ENCODE measurements at regions not wholly inside any gene's neighbourhood (a gene's known extent, or its start where the extent isn't known, plus 50 kb on each side); places are given as distances from the start of the nearest gene placed in this dataset.

DNA sequence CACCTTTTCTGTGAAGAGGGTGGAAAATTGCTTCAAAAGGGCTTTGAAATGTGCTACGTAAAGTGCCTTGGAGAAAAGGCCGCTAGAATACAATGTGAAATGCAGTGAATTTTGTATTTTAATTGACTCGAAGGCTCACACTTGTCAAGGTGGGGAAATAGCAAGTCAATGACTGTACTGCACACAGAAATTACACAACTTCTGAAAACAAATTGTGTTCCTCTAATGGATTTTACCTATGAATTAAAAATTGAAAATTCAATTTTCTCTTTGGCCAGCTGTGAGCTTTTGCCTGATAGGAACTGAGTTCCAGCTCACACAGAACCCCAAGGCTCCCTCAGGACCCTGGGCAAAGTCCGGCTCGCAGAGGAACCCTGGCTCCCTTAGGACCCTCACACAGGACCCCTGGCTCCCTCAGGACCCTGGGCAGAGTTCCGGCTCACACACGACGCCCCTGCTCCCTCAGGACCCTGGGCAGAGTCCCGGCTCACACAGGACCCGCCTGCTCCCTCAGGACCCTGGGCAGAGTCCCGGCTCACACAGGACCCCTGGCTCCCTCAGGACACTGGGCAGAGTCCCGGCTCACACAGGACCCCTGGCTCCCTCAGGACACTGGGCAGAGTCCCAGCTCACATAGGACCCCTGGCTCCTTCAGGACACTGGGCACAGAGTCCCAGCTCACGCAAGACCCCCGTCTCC lies 324.9 kb downstream of the UQCRFS1 start:
- Histone ChIP-seq H3K36me3 (ENCODE audit: control insufficient read depth in 3 of 3, insufficient read depth in 3 of 3, low read length in 3 of 3) (no peaks in the 10 kb centered on the region), H3K4me1 (ENCODE audit: control insufficient read depth in 3 of 3, insufficient read depth in 3 of 3, low read length in 3 of 3) (peaks cover 7 to 10% (median 10%) of the 10 kb centered on the region in 3 donors), H3K27me3 (ENCODE audit: control insufficient read depth in 3 of 3, insufficient read depth in 3 of 3, low read length in 3 of 3) (peaks cover 0 to 4% (median 0%) of the 10 kb centered on the region in 3 donors), H3K27ac (ENCODE audit: low read depth, low read length) (no peak overlapping the region), H3K4me3 (ENCODE audit: low read length in 3 of 3) (no peak overlapping the region), H3K9me3 (ENCODE audit: control insufficient read depth in 3 of 3, low read length in 3 of 3) (no peaks in the 10 kb centered on the region), H3K9ac (ENCODE audit: low read depth in 1 of 3, low read length in 3 of 3) (no peak overlapping the region)

DNA sequence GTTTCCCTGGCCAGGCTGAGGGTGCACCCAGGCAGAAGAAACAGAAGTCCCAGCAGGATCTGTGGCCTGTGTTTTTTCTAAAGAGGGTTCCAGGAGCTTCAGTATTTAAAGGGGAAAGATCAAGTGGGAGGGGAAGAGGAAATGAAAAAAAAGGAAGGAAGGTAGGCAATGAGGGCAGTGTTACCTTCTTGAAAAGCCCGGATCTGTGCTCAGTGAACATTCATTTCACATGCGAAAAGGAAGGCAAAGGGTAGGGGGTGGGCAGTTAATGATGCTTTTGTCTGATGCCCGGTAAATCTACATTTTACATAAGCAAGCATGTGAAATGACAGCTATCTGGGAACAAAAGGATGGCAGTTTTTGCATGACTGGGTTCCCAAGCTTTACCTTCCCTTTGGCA lies 326.2 kb downstream of the UQCRFS1 start:
- Histone ChIP-seq H3K27me3 (ENCODE audit: control insufficient read depth in 3 of 3, insufficient read depth in 3 of 3, low read length in 3 of 3) (peaks cover 0 to 4% (median 0%) of the 10 kb centered on the region in 3 donors), H3K9me3 (ENCODE audit: control insufficient read depth in 3 of 3, low read length in 3 of 3) (no peaks in the 10 kb centered on the region), H3K36me3 (ENCODE audit: control insufficient read depth in 3 of 3, insufficient read depth in 3 of 3, low read length in 3 of 3) (no peaks in the 10 kb centered on the region), H3K4me3 (ENCODE audit: low read length in 3 of 3) (no peak overlapping the region), H3K4me1 (ENCODE audit: control insufficient read depth in 3 of 3, insufficient read depth in 3 of 3, low read length in 3 of 3) (peaks cover 13 to 19% (median 14%) of the 10 kb centered on the region in 3 donors), H3K27ac (ENCODE audit: low read depth, low read length) (no peak overlapping the region), H3K9ac (ENCODE audit: low read depth in 1 of 3, low read length in 3 of 3) (no peak overlapping the region)

DNA sequence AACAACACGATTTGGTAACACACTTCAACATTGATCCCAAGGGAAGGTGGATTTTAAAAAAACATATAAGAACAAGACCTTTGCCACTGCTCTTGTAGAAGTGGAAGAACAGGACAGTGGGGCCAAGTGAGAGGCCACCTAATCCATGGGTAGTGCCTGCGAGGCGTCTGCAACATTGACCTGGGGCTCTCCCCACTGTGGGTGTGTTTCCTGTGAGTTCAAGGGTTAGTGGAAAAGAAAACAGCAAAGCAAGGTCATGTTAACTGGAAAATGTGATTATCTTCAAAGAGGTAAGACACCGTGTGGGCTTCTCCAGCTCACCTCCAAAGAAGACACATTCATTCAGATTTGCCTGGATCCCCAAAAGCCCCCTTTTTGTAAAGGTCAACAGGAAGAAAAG lies 327.0 kb downstream of the UQCRFS1 start:
- no peak overlapping the region for H3K27ac ChIP-seq (ENCODE audit: low read depth, low read length)
- H3K36me3 ChIP-seq (ENCODE audit: control insufficient read depth in 3 of 3, insufficient read depth in 3 of 3, low read length in 3 of 3): no peaks in the 10 kb centered on the region
- no peaks in the 10 kb centered on the region for H3K9me3 ChIP-seq (ENCODE audit: control insufficient read depth in 3 of 3, low read length in 3 of 3)
- H3K27me3 ChIP-seq (ENCODE audit: control insufficient read depth in 3 of 3, insufficient read depth in 3 of 3, low read length in 3 of 3): peaks cover 0 to 4% (median 0%) of the 10 kb centered on the region in 3 donors
- H3K9ac ChIP-seq (ENCODE audit: low read depth in 1 of 3, low read length in 3 of 3): no peak overlapping the region
- H3K4me1 ChIP-seq (ENCODE audit: control insufficient read depth in 3 of 3, insufficient read depth in 3 of 3, low read length in 3 of 3): peaks cover 13 to 19% (median 14%) of the 10 kb centered on the region in 3 donors
- H3K4me3 ChIP-seq (ENCODE audit: low read length in 3 of 3): no peak overlapping the region

DNA sequence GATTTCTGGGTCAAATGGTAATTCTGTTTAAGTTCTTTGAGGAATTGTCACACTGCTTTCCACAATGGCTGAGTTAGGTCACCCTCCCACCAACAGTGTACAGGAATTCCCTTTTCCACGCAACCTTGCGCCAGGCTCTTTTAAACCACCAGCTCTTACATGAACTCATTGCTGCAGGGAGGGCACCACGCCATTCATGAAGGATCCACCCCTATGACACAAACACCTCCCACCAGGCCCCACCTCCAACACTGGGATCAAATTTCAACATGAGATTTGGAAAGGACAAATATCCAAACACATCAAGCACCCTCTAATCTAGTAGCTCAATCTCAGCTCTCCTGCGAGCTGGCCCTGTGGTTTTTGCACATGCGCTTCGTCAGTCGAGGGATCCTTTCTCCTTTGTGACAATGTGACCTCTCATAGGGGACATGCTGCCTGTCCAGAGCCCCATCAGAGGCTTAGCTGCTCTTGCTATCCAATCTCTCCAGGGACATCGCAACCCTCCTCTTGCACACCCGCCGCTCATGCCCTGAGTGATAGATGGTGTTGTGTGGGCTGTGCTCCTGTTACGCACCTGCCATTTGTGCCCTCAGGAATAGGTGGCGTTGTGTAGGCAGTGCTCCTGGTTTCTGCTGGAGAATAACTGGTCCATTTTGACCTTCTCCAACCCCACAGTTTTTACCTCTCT lies 328.0 kb downstream of the UQCRFS1 start:
- Histone ChIP-seq H3K4me1 (ENCODE audit: control insufficient read depth in 3 of 3, insufficient read depth in 3 of 3, low read length in 3 of 3) (peaks cover 13 to 19% (median 14%) of the 10 kb centered on the region in 3 donors), H3K9me3 (ENCODE audit: control insufficient read depth in 3 of 3, low read length in 3 of 3) (no peaks in the 10 kb centered on the region), H3K36me3 (ENCODE audit: control insufficient read depth in 3 of 3, insufficient read depth in 3 of 3, low read length in 3 of 3) (no peaks in the 10 kb centered on the region), H3K9ac (ENCODE audit: low read depth in 1 of 3, low read length in 3 of 3) (no peak overlapping the region), H3K27me3 (ENCODE audit: control insufficient read depth in 3 of 3, insufficient read depth in 3 of 3, low read length in 3 of 3) (peaks cover 0 to 4% (median 0%) of the 10 kb centered on the region in 3 donors), H3K4me3 (ENCODE audit: low read length in 3 of 3) (peak overlapping the region in 1 of 3 donors; percentile 14), H3K27ac (ENCODE audit: low read depth, low read length) (no peak overlapping the region)

DNA sequence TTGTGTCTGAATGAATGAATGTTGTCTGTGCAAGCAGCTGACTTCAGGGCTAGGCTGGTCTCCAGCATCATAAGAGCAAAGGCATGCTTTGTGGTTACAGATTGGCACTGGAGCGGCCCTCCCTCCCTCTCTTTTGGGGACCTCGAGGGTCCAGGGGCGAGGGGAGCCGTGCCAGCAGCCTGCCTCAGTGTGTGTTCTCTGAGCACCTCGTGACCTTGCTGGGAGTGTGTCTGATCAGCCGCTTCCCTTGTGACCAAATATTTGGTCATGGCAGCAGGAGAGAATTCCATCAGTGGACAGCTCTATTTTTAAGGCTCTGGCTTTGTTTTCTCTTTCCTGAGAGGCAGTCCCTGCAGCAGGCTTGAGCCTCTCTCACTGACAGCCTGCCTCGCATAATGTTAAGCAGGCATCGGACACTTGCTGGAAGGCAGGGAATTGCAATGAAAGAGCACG lies 329.7 kb downstream of the UQCRFS1 start:
- Histone ChIP-seq H3K36me3 (ENCODE audit: control insufficient read depth in 3 of 3, insufficient read depth in 3 of 3, low read length in 3 of 3) (no peaks in the 10 kb centered on the region), H3K4me3 (ENCODE audit: low read length in 3 of 3) (peak overlapping the region; percentile 58 to 81 (median 68)), H3K27me3 (ENCODE audit: control insufficient read depth in 3 of 3, insufficient read depth in 3 of 3, low read length in 3 of 3) (peaks cover 0 to 5% (median 0%) of the 10 kb centered on the region in 3 donors), H3K27ac (ENCODE audit: low read depth, low read length) (peak overlapping the region; percentile 69), H3K9me3 (ENCODE audit: control insufficient read depth in 3 of 3, low read length in 3 of 3) (no peaks in the 10 kb centered on the region), H3K4me1 (ENCODE audit: control insufficient read depth in 3 of 3, insufficient read depth in 3 of 3, low read length in 3 of 3) (peaks cover 13 to 19% (median 14%) of the 10 kb centered on the region in 3 donors), H3K9ac (ENCODE audit: low read depth in 1 of 3, low read length in 3 of 3) (peak overlapping the region in 2 of 3 donors; percentile 66 to 82)

DNA sequence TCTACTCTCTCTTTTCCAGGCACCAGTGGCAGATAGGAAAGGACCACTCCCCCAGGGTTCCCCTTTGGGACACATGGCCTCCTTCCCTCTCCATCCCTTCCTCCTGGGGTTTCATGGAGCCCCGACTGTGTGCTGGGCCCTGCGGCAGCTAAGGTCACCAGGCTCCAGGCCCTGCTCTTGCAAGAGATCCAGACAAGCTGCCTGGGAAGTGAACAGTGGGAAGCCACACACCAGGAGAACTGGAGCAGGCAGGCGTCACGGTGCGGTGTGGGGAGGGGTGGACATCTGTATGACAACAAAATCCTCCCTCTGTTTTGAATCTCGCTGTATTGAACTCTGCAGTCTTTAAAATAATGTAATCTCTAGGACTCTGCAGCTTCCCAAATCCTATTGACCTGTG lies 330.1 kb downstream of the UQCRFS1 start:
- no peaks in the 10 kb centered on the region for H3K36me3 ChIP-seq (ENCODE audit: control insufficient read depth in 3 of 3, insufficient read depth in 3 of 3, low read length in 3 of 3)
- H3K4me1 ChIP-seq (ENCODE audit: control insufficient read depth in 3 of 3, insufficient read depth in 3 of 3, low read length in 3 of 3): peaks cover 13 to 19% (median 14%) of the 10 kb centered on the region in 3 donors
- H3K27me3 ChIP-seq (ENCODE audit: control insufficient read depth in 3 of 3, insufficient read depth in 3 of 3, low read length in 3 of 3): peaks cover 0 to 3% (median 0%) of the 10 kb centered on the region in 3 donors
- H3K9ac ChIP-seq (ENCODE audit: low read depth in 1 of 3, low read length in 3 of 3): peak overlapping the region in 1 of 3 donors; percentile 82
- H3K4me3 ChIP-seq (ENCODE audit: low read length in 3 of 3): peak overlapping the region in 1 of 3 donors; percentile 81
- H3K27ac ChIP-seq (ENCODE audit: low read depth, low read length): peak overlapping the region; percentile 69
- H3K9me3 ChIP-seq (ENCODE audit: control insufficient read depth in 3 of 3, low read length in 3 of 3): no peaks in the 10 kb centered on the region

DNA sequence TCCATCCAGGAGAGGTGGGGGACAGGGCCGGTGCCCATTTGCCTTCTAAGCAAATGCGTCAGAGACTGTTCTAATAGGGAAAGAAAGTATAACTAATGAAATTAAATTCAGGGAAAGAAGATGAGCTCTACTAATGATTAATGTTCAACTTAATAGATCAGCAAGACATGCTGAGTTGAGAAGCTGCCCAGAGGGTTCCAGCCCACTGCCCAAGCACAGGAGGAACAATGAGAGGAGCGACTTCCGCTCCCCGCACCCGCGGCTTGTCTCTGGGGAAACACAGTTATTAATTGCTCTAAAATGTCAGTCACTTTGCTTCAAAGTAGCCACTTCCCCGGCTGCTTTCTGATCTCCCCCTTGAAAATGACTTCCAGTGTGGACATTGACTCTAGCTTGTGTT lies 331.3 kb downstream of the UQCRFS1 start:
- H3K36me3 ChIP-seq (ENCODE audit: control insufficient read depth in 3 of 3, insufficient read depth in 3 of 3, low read length in 3 of 3): no peaks in the 10 kb centered on the region
- H3K4me3 ChIP-seq (ENCODE audit: low read length in 3 of 3): no peak overlapping the region
- H3K27ac ChIP-seq (ENCODE audit: low read depth, low read length): no peak overlapping the region
- no peak overlapping the region for H3K9ac ChIP-seq (ENCODE audit: low read depth in 1 of 3, low read length in 3 of 3)
- H3K27me3 ChIP-seq (ENCODE audit: control insufficient read depth in 3 of 3, insufficient read depth in 3 of 3, low read length in 3 of 3): peaks cover 0 to 3% (median 2%) of the 10 kb centered on the region in 3 donors
- H3K4me1 ChIP-seq (ENCODE audit: control insufficient read depth in 3 of 3, insufficient read depth in 3 of 3, low read length in 3 of 3): peaks cover 13 to 19% (median 14%) of the 10 kb centered on the region in 3 donors
- no peaks in the 10 kb centered on the region for H3K9me3 ChIP-seq (ENCODE audit: control insufficient read depth in 3 of 3, low read length in 3 of 3)

DNA sequence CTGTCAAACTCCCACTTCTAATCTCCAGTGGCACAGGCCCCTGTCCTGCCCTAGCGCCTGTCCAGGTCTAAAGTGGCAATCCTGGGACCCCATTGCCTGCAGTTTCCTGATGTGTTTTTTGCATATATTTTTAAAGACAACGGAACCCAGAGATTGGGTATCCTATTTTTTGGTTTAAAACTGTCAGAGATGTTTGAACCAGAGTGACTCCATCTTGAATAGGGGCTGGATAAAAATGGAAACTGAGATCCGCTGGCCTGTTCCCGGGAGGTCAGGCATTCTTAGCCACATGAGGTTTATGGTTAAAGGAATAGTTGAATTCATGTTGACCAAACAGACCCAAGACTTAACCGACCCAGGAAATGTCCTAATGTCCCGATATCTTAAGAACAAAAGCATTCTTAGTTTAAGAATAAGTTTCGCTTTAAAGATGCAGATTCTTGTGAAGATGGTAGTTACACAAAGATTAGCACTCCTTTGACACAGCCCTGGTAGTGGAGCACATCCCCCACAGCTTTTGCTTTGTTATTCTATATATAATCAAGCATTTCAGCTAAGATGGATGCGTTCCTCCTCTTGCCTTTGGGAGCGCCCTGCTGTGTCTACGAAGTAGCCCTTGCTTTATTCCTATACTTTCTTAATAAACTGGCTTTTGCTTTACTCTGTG lies 332.1 kb downstream of the UQCRFS1 start:
- no peak overlapping the region for H3K9ac ChIP-seq (ENCODE audit: low read depth in 1 of 3, low read length in 3 of 3)
- no peak overlapping the region for H3K4me3 ChIP-seq (ENCODE audit: low read length in 3 of 3)
- H3K36me3 ChIP-seq (ENCODE audit: control insufficient read depth in 3 of 3, insufficient read depth in 3 of 3, low read length in 3 of 3): no peaks in the 10 kb centered on the region
- H3K4me1 ChIP-seq (ENCODE audit: control insufficient read depth in 3 of 3, insufficient read depth in 3 of 3, low read length in 3 of 3): peaks cover 13 to 19% (median 14%) of the 10 kb centered on the region in 3 donors
- no peak overlapping the region for H3K27ac ChIP-seq (ENCODE audit: low read depth, low read length)
- H3K27me3 ChIP-seq (ENCODE audit: control insufficient read depth in 3 of 3, insufficient read depth in 3 of 3, low read length in 3 of 3): peaks cover 0 to 3% (median 3%) of the 10 kb centered on the region in 3 donors
- H3K9me3 ChIP-seq (ENCODE audit: control insufficient read depth in 3 of 3, low read length in 3 of 3): no peaks in the 10 kb centered on the region

DNA sequence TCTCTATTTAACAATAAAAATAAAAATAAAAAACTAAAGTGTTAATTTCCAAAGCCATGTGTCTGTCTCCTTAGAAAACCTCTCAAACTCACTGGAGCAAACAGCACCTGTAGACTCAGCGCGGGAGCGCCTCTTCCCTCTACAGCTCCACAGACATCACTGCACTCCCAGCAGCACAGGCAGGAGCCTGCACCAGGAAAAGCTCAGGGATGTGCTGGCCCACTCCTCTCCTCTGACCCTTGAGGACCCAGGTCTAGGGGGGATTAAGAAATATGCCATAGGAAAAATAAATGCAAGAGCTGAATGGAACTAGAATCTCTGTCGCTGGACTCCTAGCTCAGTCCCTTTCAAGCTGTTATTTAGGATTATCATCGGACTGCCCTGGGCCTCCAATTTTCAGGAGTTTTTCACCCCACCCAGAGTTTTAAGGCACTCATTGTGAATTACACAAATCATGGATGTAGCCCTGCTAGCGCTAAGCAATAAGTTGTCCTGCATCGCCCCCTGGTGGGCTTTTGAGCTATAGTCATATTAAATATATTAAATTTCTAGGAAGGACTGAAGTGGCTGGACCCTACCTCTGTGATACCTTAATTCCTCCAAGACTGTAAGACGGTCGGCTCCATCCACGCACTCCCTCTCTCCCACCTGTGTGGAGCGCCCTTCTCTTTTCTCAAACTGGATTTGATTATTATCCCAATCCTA lies 333.9 kb downstream of the UQCRFS1 start:
- peaks cover 13 to 17% (median 13%) of the 10 kb centered on the region in 3 donors for H3K4me1 ChIP-seq (ENCODE audit: control insufficient read depth in 3 of 3, insufficient read depth in 3 of 3, low read length in 3 of 3)
- peaks cover 0 to 3% (median 3%) of the 10 kb centered on the region in 3 donors for H3K27me3 ChIP-seq (ENCODE audit: control insufficient read depth in 3 of 3, insufficient read depth in 3 of 3, low read length in 3 of 3)
- no peaks in the 10 kb centered on the region for H3K36me3 ChIP-seq (ENCODE audit: control insufficient read depth in 3 of 3, insufficient read depth in 3 of 3, low read length in 3 of 3)
- H3K4me3 ChIP-seq (ENCODE audit: low read length in 3 of 3): no peak overlapping the region
- no peaks in the 10 kb centered on the region for H3K9me3 ChIP-seq (ENCODE audit: control insufficient read depth in 3 of 3, low read length in 3 of 3)
- H3K27ac ChIP-seq (ENCODE audit: low read depth, low read length): no peak overlapping the region
- no peak overlapping the region for H3K9ac ChIP-seq (ENCODE audit: low read depth in 1 of 3, low read length in 3 of 3)
